NCI-H2029 (cell line): ENCODE measurements at regions not wholly inside any gene's neighbourhood (a gene's known extent, or its start where the extent isn't known, plus 50 kb on each side); places are given as distances from the start of the nearest gene placed in this dataset.

Source experiments
- DNase-seq: peaks from one replicate; lab custom pipeline; 2025; lab: John Stamatoyannopoulos, UW

DNA sequence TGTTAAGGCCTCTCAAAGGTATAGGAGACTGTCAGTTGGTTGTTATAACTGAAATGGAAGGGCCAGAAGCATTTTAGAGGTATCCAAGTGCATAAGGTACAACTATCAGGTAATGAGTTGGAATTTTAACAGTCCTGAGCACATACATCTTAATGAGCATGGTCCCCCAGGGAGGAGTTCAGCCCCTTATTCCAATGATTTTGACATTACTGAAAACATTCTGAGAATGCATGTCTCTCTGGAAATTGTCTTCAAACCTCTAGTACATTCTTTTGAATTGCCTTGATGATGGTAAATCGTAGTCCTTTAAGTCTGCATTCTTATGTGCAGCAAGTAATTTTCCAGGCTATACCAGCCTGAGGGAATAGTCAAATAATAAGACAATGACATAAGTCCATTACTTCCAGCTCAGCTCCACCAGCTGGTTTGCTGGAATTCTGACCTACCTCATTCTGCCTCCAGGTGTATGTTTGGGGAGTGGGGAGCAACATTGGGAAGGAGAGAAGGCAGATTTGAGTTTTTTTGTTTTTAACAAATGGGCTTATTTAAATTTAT, 239.2 kb downstream of the MSRB3 start:
- no peak for DNase-seq

DNA sequence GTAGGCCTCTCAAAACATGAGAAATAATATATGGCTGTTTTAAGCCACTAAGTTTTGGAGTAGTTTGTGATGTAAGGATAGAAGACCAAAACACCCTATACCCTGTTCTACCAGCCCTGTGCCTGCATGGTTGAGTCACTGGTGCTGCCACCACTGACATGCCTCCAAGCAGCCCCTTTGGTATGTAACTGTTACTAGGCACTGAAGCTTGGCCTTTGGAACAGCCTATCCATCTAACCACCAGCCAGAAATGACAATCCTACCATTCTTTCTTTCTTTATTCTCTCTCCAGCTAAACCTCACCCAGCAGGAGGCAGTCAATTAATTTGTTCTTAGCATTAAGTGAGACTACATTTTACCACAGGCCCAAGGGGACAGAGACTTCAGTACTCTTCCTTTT, 240.3 kb downstream of the MSRB3 start:
- DNase-seq: no peak

DNA sequence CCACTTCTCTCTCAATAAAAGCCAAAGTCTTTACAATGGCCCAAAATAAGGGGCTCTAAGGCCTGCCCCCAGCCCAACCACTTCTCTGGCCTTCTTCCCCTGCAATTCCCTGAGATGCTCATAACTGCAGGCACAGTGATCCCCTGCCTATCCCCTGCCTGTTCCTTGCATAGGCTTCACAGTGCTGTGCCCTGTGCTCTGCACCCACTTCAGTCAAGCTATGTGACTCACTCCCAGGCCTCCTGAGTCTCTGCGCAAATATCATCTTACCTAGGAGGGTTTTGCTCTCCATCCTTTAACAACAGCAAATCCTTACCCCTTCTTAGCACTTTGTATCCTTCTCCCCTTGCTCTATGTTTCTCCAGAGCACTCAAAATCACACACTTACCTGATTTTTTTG, 242.2 kb downstream of the MSRB3 start:
- DNase-seq: no peak

DNA sequence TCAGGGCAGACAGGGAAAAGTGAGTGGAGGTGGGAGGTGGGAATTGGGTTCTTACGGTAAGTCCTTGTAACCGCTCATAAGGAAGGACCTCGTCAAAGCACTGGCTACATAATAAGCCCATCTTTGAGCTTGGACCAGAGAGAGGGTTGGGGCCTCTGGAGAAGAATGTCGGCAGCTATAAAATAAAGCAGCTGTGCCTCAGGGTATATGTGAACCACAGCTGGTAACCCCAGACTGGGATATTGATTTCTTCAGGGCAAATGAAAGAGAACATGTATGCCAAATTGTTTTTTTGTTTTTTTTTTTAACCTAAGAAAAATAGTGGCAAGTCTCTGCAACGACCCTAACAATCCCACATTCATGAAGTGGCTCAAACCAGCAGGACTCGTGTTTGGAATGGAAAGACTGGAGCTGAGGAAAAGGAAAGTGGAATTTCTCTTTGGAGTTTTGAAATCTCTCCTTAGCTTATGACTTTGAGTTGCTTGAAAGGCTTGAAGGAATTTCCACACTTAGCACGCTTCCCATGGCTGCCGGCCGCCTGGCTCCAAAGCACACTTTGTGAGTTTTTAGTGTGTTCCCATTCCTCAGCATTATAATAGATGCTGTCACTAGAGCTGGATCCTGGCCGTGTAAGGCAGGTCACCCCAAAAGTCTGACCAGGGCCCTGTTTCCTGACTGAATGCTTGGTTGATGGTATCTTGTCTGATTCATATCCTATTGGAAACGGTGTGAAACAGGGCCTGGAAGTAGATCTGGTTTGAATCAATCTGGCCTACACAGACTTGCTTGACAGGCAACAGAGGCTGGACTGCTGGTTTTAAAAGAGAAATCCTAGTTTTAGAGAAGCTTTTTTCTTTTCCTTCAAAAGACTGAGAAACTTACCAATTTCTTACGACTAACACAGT, 244.7 kb downstream of the MSRB3 start:
- no peak for DNase-seq

DNA sequence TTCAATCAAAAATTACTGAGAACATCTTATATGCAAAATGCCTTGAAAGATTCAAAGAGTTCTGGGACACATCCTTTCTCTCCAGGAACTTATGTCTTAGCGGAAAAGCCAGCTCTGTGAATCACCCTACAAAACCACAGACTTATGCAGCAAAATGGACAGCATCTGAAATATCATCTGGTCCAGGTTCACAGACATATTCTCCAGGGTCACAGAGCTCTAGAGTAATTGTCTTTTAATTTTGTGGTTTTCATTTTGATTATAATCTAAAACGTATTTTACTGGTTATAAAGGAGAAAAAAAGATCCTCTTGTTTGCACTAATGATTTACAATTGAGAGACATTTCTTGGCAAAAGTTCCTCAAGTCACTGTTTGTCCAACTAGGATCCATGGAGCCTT, 246.2 kb downstream of the MSRB3 start:
- no peak for DNase-seq

DNA sequence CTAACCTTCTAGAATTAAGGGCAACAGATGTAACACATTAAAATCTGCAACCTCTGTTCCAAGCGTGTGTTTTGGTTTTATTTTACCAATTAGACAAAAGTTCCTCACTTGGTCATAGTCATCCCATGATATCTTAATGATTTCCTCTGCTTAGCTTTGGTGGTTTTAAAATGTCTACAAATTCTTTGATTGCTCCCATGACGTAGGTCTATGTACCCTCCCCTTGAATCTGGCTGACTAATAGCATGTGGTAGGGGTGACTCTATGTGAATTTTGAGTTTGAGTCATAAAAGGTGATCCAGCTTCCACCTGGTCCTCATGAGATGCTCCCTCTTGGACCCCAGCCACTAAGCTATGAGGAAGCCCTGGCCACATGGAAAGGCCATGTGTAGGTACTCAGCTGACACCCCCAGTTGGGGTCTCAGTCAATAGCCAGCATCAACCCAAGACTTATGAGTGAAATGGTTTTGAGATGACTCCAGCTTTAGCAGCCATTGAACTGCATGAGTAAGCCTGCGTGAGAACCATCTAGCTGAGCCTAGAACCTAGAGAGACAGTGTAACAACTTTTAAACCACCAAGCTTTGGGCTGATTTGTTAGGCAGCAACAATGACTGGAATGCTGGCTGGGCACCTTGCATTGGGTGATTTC, 247.1 kb downstream of the MSRB3 start:
- no peak for DNase-seq

DNA sequence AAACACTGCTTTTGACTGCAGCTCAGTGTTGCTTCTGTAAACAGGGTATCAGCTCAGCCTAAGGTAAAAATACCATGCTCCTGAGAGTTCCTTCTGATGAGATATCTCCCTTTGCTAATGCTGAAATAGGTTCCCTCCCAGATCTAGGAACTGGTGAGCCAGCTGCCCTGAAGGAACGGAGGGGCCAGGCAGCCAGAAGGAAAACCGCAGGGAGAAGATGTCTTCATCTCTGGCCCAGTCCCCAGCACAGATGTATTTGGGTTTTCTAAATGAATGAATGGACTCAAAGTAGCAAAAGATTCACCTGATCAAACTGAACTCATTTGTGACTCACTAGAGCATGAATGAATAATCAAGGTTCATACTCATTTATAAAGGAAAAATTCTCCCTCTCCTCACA, 247.8 kb downstream of the MSRB3 start:
- DNase-seq: no peak

DNA sequence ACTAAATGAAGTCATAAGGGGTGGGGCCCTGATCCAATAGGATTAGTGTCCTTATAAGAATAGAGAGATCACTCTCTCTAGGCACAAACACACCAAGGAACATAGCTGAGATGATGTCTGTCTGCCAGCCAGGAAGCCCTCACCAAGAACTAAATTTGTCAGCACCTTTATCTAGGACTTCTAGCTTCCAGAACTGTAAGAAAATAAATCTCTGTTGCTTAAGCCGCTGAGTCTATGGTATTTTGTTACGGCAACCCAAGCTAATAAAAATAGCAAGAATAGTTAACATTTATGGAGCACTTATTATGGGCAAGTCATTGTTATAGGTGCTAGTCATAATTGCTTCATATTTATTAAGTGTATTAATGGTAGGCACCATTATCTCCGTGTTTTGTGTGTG, 249.6 kb downstream of the MSRB3 start:
- DNase-seq: no peak

DNA sequence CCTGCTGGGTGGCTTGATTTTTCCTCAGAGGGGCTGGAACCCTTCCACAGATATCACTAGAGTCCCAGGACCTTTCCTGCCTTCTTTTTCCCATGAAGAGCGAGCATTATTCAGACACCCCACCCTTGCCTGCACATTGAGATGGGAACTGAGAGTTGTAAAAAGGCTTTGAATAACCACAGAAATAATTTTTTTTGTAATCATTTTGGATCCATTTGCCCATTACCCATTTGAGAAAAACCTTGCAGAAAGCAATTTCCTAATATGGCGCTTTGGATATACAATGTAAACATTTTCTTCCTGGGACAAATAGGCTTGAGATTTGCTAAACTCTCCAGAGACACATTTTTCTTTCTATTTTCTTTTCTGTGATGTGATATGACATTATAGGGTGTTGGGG, 250.6 kb downstream of the MSRB3 start:
- DNase-seq: no peak

DNA sequence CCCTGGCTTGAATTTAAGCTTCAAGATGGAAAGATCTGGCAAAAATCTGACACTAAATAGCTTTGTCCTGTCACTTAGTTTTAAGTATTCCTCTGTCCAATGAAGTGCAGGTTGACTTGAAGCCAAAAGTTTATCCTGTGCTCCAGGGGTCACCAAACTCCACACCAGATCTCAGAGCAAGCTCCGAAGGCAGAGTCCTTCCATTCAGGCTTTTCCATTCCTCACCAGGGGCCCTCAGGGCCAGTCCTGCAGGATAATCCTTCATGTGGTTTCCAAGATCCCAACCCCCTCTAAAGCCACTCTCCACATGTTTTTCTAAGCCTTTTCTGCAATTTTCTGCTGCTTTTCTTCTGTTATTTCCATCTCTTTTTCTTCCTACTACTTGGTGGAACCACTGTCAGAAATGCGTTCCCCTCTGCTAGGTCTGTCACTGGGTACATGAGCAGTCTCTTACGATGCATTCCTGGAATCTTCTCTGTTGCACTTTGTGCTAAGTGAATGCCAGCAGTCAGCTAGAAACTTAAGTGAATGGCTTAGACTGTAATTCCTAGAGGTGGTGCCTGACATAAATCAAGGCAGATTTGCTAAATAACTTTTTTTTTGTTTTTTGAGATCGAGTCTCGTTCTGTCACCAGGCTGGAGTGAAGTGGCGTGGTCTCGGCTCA, 251.4 kb downstream of the MSRB3 start:
- DNase-seq: no peak

DNA sequence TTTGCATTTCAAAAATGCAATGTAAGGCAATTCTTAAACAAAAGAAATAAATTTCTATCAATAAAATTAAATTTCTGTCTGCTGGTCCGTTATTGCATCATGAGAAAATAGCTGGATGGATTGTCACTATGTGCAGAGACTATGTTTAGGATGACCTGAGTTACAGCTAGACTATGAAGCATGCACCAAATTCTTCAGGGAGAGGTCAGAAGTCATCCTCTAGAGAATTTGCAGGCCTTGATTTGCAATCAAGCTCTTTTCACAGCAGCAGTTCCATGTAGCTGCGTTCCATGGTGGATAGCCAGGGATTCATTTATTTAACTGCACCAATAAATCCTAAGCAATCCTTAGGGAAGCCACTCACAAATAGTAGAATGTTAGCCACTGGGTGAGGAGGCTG, 253.7 kb downstream of the MSRB3 start:
- DNase-seq: no peak

DNA sequence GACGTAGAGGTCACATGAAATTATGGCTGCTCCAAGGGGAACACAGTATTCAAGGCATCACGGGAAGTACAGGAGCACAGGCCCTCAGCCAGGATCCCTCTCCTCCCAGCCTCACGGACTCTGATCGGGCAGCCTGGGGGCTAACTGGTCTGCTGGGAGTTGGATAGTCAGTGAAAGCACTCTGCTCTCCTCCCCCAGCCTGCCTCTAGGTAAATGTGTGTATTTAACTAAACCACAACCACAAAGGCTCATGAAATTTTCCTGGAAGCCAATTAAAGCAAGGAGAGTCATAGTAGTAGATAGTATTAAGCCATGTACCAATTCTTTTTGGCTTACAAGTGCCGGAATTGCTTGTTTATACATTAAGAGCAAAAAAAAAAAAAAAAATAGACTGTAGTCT, 254.3 kb downstream of the MSRB3 start:
- no peak for DNase-seq

DNA sequence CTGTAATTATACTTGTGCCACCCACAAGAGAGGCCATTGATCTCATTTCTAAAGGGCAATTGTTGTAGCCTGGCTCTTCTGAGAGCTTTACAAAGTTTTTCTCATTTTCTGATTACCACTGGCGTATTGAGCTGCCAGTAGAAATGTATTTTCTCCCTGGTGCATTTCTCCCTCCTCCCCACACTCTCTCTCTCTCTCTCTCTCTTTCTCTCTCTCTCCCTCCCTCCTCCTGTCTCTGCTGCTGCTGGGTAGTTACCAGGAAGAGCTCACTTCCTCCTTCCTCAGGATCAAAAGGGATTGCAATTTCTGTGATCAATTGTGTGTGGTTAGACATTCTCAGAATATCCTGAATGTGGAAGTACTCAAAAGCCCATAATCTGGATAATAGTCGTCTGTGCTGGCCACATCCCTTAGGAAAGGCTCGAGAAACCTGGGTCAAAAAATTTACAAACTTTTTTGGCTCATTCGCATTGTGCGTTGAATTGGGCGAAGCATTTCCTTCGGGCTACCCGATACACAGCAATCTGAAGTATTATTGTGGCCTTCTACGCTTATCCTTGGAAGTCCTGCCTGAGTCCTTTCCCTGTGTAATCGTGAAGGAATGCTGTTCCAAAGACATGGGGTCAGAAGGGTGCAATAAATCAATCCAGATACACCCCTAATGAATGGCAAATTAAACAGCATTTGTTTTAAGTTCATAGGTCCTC, 254.8 kb downstream of the MSRB3 start:
- DNase-seq: no peak

DNA sequence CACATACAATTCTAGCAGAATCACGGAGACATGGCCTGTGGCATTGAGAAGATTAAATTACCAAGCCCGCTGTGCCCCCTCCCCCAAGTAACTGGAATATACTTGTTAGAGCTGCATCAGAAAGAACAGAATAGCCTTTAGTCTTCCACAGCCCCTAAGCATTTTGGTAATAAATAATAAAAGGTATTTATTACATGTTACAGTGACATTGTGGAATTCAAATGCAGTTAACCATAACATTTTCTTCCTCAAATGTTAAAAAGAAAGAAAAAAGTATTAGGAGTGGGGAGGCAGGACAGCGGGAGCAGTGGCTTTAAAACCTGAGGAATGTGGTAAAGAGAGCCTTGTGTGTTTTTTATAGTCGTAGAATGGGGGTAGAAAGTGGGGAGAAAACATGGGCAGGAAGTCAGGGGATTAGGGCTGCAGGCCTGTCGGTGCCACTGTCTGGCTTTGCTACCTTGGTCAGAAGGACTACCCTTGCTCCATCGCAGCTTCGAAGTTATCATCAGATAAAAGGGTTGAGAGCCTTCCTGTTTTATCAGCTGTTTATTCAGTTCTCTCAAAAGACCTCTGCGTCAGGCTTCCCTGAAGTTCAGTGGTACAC, 255.9 kb downstream of the MSRB3 start:
- DNase-seq: no peak

DNA sequence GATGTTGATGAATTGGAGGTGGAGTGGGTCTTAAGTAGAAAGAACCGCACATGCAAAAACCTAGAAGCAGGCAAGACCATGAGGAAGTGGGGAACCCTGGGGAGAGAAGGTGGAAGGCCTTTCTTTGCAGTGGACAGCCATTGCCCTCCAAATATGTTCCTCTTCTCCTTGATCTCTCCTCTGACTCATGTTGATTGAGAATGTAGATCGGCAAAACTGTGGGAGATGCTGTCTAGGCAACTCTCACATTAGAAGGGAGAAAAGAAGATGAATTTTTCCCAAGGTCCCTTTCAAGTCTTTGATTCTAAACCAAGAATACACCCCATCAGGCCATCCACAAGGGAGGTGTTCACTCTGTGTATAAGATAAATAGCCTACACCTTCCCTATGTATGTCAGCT, 257.5 kb downstream of the MSRB3 start:
- DNase-seq: no peak

DNA sequence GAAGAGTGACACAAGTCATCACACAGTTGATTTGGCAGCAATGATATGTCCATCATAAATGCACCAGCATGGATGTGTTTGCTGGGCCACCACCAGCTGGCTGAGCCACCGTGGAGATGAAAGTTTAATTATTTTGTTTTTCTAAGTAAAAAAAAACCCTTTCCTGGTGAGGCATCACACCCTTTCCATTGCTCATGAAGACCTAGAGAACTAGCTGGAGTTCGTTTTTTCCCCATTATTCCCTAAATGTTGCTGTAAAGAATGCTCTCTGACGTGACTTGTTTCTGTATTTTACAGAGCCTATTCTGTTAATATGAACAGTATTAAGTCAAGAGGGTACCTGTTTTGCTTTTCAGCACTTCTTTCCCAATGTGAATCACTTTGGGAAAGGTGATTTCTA, 257.9 kb downstream of the MSRB3 start:
- DNase-seq: no peak

DNA sequence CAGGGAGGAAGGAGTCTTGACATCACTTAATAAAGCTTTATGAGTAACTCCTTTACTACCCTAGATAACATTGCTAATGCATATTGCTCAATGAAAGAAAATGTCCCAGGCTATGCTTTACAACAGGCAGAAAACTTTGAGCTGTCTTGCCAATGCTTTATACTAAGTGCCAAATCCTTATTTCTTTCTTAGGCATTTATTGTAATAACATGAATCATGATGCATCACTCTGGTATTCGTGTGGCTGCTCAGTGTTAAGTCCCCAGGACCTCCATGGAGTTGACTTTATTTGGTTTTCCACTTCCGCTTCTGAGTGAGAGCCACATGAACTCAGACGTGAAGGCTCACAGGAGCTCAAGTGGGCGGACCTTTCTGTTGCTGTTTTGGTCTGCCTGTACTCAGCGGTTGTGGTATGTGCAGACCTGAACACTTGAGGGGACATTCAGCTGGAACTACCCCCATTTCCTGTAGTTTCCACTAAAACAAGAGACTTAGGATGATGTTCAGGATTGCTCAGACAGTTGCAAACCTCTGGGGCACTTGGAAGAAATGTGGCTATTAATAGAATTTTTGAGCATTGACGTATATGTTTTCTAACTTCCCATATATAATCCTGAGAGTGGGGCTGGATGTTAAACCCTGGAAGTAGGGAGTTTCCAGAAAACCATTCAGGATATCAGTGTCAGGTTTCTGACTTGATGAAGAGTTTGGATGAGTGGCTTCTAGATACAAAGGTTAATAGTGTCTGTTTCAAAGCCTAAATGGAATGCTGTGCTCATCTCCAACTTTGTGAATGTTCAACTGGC, 258.6 kb downstream of the MSRB3 start:
- no peak for DNase-seq

DNA sequence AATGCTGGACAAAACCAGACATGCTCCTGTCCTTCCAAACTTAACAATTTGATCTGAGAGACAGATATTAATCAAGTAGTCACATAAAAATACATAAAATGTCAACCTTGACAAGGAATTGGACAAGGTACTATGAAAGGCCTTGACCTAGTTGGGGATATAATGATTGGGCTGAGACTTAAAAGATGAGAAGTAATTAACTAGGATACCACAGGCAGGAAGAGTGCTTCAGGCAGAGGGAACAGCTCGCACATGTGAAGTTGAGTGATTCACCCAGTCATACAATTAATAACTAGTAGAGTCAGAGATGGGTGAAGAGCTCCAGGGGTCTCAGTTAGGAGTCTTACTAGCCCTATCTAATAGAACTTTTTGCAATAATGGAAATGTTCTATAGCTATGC, 259.5 kb downstream of the MSRB3 start:
- DNase-seq: no peak

DNA sequence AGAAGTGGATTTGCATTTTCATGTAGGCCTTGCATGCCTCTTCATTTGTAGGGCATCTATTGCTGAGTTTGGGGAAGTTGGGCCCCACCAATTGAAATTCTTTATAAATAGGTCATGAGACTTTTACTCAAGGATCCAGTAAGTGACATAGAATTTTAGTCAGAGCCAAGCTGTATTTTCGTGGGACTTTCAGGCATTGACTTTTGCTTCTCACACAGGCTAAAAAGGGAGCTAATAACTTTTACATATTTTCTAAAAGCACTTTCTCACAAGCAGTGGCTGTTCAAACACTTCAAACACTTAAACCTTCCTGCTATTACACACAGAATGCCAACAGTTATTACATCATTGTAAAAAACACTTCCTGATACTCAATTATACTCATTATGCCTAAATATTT, 260.5 kb downstream of the MSRB3 start:
- DNase-seq: no peak

DNA sequence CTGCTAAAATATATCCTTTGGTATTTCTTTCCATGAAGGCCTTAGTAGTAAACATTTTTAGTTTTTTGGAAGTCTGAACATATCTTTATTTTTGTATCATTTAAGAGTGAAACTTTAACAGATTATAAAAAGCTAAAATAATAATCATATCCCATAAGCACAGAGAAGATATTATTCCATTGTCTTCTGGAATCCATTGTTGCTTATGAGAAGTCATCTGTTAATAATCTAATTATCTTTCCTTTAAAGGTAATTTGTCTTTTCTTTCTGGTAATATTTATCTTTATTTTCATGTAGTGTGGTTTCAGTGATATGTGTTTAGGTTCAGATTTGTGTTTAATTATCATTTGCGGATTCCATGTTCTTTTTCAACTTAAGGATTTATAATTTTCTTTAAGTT, 261.7 kb downstream of the MSRB3 start:
- no peak for DNase-seq

DNA sequence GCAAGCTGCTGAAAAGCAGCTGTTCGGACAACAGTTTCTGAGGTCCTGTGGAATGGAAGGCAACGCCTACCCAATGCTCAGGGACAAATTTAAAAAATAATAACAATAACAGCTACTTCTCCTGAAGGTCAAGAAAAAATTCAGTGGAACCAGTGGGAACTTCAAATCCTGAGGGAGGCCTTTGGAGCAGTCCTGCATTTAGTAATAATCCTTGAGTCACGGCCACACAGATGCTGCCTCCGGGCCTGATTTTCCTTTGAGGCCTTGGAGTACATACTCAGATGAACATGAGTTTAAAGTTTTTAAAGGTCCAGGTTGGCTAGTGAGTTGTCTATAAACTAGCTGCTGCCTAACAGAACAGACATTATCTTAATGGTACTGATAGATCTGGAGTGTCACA, 268.0 kb downstream of the MSRB3 start:
- no peak for DNase-seq
